ENCODE measurements at regions not wholly inside any gene's neighbourhood (a gene's known extent, or its start where the extent isn't known, plus 50 kb on each side); places are given as distances from the start of the nearest gene placed in this dataset.

- no peaks in the 10 kb centered on the region for H3K9me3 ChIP-seq (ENCODE audit: low read depth, low read length)
- no peaks in the 10 kb centered on the region for H3K4me1 ChIP-seq (ENCODE audit: insufficient read depth, low read length)
- H3K4me3 ChIP-seq (ENCODE audit: low read length) = no peak overlapping the region
- no peaks in the 10 kb centered on the region for H3K27me3 ChIP-seq (ENCODE audit: insufficient read depth, low read length)
Measured at GRCh38 chr18:29653671-29654215, 1388.8 kb downstream of the DSC3 start.

DNA sequence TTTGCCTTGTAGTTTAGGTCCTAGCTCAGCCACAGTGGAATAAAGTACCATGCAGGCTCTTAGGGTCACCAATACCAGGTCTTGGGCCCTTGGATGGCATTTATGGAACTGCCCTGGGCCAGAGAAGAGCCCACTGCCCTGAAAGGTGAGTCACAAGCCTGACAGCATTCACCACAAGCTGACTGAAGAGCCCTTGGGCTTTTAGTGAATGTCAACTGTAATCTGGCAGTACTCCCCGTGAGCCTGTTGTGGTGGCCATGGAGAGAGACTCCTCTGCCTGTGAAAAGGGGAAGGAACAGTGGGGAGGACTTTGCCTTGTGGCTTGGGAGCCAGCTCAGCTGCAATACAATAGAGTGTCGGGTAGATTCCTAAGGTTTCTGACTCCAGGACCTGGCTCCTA is 1389.7 kb downstream of the DSC3 start:
- Histone ChIP-seq H3K4me3 (ENCODE audit: low read length) (no peak overlapping the region), H3K4me1 (ENCODE audit: insufficient read depth, low read length) (no peaks in the 10 kb centered on the region), H3K27me3 (ENCODE audit: insufficient read depth, low read length) (no peaks in the 10 kb centered on the region), H3K9me3 (ENCODE audit: low read depth, low read length) (no peaks in the 10 kb centered on the region)

DNA sequence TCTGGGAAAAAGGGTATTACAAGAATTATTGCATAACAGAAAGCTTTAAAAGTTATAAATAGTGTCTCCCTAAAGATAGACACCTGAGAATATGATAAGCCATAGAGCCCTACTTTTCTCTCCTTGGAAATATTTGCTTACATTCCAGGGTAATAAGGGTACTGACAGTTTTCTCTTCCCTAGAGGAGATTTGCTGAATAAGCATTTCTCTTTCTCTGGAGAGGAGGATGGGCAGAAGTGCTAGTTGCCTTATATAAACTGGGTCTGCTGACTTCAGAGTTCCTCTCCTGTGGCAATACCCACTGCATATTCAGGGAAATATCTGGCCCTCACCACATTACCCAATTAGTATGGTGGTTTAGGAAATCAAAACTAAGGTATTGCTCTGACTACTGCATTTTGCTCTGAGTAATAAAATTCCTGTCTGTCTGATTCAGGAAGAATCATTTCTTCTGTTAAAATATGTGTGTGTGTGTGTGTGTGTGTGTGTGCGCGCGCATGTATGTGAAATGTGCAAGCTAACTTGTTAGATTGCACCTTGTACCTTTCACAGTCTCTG is 1391.3 kb downstream of the DSC3 start:
- Histone ChIP-seq H3K4me1 (ENCODE audit: insufficient read depth, low read length) (no peaks in the 10 kb centered on the region), H3K9me3 (ENCODE audit: low read depth, low read length) (no peaks in the 10 kb centered on the region), H3K27me3 (ENCODE audit: insufficient read depth, low read length) (no peaks in the 10 kb centered on the region), H3K4me3 (ENCODE audit: low read length) (no peak overlapping the region)

DNA sequence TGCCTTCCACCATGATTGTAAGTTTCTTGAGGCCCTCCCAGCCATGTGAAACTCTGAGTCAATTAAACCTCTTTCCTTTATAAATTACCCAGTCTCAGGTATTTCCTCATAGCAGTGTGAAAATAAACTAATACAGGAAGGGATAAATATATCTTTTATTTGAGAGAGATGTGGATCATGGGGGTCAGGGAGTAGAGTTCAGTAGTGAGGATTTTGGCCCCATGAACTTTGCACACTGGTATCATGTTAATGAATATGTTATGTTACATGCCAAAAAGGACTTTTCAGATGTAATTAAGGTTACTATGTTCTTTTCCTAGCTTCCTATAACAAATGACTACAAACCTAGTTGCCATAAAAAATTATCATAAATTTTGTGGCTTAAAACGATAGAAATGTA is 1393.7 kb downstream of the DSC3 start:
- H3K4me1 ChIP-seq (ENCODE audit: insufficient read depth, low read length) = no peaks in the 10 kb centered on the region
- no peaks in the 10 kb centered on the region for H3K27me3 ChIP-seq (ENCODE audit: insufficient read depth, low read length)
- no peak overlapping the region for H3K4me3 ChIP-seq (ENCODE audit: low read length)
- peaks cover under 1% of the 10 kb centered on the region for H3K9me3 ChIP-seq (ENCODE audit: low read depth, low read length)

DNA sequence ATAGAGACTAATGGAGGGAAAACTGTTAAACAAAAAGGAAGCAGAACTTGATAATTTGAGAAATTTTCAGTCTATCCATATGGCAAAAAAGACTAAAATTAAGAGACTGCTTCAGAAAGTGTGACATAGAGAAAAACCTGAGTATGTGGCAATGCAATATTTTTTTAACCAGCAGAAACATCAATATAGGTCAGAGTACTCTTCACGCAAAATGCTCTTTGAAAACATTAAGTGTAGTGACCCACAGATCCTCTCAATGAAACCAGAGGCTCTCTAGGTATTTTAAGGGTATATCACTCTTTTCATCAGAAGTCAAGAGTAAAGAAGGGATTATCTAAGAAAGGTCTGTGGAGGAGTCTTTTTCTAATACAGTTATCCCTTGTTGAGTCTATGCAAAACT is 1394.8 kb downstream of the DSC3 start:
- Histone ChIP-seq H3K4me3 (ENCODE audit: low read length) (no peak overlapping the region), H3K9me3 (ENCODE audit: low read depth, low read length) (peaks cover 4% of the 10 kb centered on the region), H3K4me1 (ENCODE audit: insufficient read depth, low read length) (no peaks in the 10 kb centered on the region), H3K27me3 (ENCODE audit: insufficient read depth, low read length) (no peaks in the 10 kb centered on the region)

- Histone ChIP-seq H3K4me3 (ENCODE audit: low read length) (no peak overlapping the region), H3K4me1 (ENCODE audit: insufficient read depth, low read length) (no peaks in the 10 kb centered on the region), H3K27me3 (ENCODE audit: insufficient read depth, low read length) (no peaks in the 10 kb centered on the region), H3K9me3 (ENCODE audit: low read depth, low read length) (peaks cover 4% of the 10 kb centered on the region)
Measured at GRCh38 chr18:29644276-29644675, 1398.3 kb downstream of the DSC3 start.

DNA sequence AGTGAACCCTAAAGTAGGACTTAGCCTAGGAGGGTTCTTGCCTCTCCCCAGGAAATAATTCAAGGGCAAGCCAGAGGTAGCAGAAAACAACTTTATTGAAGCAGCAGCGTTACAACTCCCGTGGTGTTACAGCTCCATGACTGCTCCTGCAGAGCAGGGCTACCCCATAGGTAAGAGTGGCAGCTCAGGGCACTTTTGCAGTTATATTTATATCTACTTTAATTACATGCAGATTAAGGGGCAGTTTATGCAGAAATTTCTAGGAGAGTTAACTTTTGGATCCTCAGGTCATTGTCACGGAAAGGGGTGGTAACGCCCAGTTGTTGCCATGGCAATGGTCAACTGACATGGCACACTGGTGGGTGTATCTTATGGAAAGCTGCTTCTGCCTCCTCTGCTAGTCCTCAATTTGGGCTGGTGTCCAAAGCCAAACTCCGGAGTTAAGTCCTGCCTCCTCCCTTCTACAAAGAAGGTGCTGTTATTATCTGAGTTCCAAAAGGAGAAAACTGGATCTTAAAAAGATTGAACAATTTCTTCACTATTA is 1413.0 kb downstream of the DSC3 start:
- H3K4me3 ChIP-seq (ENCODE audit: low read length) = no peak overlapping the region
- no peaks in the 10 kb centered on the region for H3K27me3 ChIP-seq (ENCODE audit: insufficient read depth, low read length)
- no peaks in the 10 kb centered on the region for H3K4me1 ChIP-seq (ENCODE audit: insufficient read depth, low read length)
- H3K9me3 ChIP-seq (ENCODE audit: low read depth, low read length) = no peaks in the 10 kb centered on the region

- Histone ChIP-seq H3K4me1 (ENCODE audit: insufficient read depth, low read length) (no peaks in the 10 kb centered on the region), H3K9me3 (ENCODE audit: low read depth, low read length) (no peaks in the 10 kb centered on the region), H3K27me3 (ENCODE audit: insufficient read depth, low read length) (no peaks in the 10 kb centered on the region), H3K4me3 (ENCODE audit: low read length) (no peak overlapping the region)
Measured at GRCh38 chr18:29626094-29626493, 1416.4 kb downstream of the DSC3 start.

GRCh38 chr18:29616867-29617266 is 1425.7 kb downstream of the DSC3 start:
- Histone ChIP-seq H3K27me3 (ENCODE audit: insufficient read depth, low read length) (no peaks in the 10 kb centered on the region), H3K4me1 (ENCODE audit: insufficient read depth, low read length) (no peaks in the 10 kb centered on the region), H3K9me3 (ENCODE audit: low read depth, low read length) (no peaks in the 10 kb centered on the region), H3K4me3 (ENCODE audit: low read length) (no peak overlapping the region)

GRCh38 chr18:29608982-29609381 is 1432.1 kb upstream of the CDH2 start:
- Histone ChIP-seq H3K27me3 (ENCODE audit: insufficient read depth, low read length) (no peaks in the 10 kb centered on the region), H3K9me3 (ENCODE audit: low read depth, low read length) (no peaks in the 10 kb centered on the region), H3K4me3 (ENCODE audit: low read length) (no peak overlapping the region), H3K4me1 (ENCODE audit: insufficient read depth, low read length) (no peaks in the 10 kb centered on the region)

- Histone ChIP-seq H3K4me3 (ENCODE audit: low read length) (no peak overlapping the region), H3K27me3 (ENCODE audit: insufficient read depth, low read length) (no peaks in the 10 kb centered on the region), H3K9me3 (ENCODE audit: low read depth, low read length) (no peaks in the 10 kb centered on the region), H3K4me1 (ENCODE audit: insufficient read depth, low read length) (no peaks in the 10 kb centered on the region)
Measured at GRCh38 chr18:29605365-29605764, 1428.4 kb upstream of the CDH2 start.

- Histone ChIP-seq H3K27me3 (ENCODE audit: insufficient read depth, low read length) (no peaks in the 10 kb centered on the region), H3K4me3 (ENCODE audit: low read length) (no peak overlapping the region), H3K4me1 (ENCODE audit: insufficient read depth, low read length) (no peaks in the 10 kb centered on the region), H3K9me3 (ENCODE audit: low read depth, low read length) (peaks cover 6% of the 10 kb centered on the region)
Measured at GRCh38 chr18:29596959-29597358, 1420.0 kb upstream of the CDH2 start.

GRCh38 chr18:29594493-29594892 is 1417.6 kb upstream of the CDH2 start:
- Histone ChIP-seq H3K4me3 (ENCODE audit: low read length) (no peak overlapping the region), H3K9me3 (ENCODE audit: low read depth, low read length) (peaks cover 6% of the 10 kb centered on the region), H3K4me1 (ENCODE audit: insufficient read depth, low read length) (no peaks in the 10 kb centered on the region), H3K27me3 (ENCODE audit: insufficient read depth, low read length) (no peaks in the 10 kb centered on the region)

GRCh38 chr18:29588446-29589100 is 1411.6 kb upstream of the CDH2 start:
- H3K27me3 ChIP-seq (ENCODE audit: insufficient read depth, low read length) = no peaks in the 10 kb centered on the region
- H3K4me1 ChIP-seq (ENCODE audit: insufficient read depth, low read length) = no peaks in the 10 kb centered on the region
- H3K4me3 ChIP-seq (ENCODE audit: low read length) = no peak overlapping the region
- H3K9me3 ChIP-seq (ENCODE audit: low read depth, low read length) = peaks cover 6% of the 10 kb centered on the region

DNA sequence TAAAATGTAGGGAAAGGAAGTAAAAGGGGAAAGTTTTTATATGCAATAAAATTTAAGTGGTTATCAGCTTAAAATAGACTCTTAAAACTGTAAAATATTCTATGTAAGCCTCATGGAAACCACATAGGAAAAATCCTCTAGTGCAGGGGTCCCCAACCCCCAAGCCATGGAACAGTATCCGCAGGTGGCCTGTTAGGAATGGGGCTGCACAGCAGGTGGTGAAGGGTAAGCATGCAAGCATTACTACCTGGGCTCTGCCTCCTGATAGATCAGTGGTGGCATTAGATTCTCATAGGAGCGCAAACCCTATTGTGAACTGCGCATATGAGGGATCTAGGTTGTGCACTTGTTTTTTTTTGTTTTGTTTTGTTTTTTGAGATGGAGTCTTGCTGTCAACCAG is 1409.3 kb upstream of the CDH2 start:
- no peak overlapping the region for H3K4me3 ChIP-seq (ENCODE audit: low read length)
- H3K4me1 ChIP-seq (ENCODE audit: insufficient read depth, low read length) = no peaks in the 10 kb centered on the region
- H3K9me3 ChIP-seq (ENCODE audit: low read depth, low read length) = no peaks in the 10 kb centered on the region
- H3K27me3 ChIP-seq (ENCODE audit: insufficient read depth, low read length) = no peaks in the 10 kb centered on the region

DNA sequence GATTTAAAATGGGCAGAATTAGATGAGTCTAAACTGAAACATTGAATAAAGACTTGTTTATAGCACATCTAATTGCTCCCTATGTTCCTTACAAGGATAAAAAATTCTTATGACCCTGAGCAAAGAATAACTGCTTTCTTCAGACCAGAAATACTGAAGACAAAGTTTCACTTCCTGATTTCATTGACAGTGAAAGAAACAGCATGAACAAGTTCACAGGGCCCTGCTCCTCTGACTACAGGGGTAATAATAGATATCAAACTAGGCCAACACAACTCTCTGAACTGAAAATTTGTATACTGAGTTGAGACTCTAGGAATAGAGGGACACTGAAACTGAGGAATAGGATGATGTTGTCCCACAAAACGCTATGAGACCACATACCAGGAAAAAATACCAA is 1383.3 kb upstream of the CDH2 start:
- Histone ChIP-seq H3K4me3 (ENCODE audit: low read length) (no peak overlapping the region), H3K9me3 (ENCODE audit: low read depth, low read length) (no peaks in the 10 kb centered on the region), H3K27me3 (ENCODE audit: insufficient read depth, low read length) (no peaks in the 10 kb centered on the region), H3K4me1 (ENCODE audit: insufficient read depth, low read length) (no peaks in the 10 kb centered on the region)

Measured in mononuclear cell (primary cell).